H9 (cell line): ENCODE measurements at regions not wholly inside any gene's neighbourhood (a gene's known extent, or its start where the extent isn't known, plus 50 kb on each side); places are given as distances from the start of the nearest gene placed in this dataset.

ENCODE experiments used
- DNase-seq: peaks from one replicate; pipeline ENCODE4 v3.0.0-alpha.2; 2017
- H2AFZ ChIP-seq: one replicate; pipeline ENCODE4 v1.6.1; 2013; ENCODE audit warnings: mild to moderate bottlenecking, low read length, control low read depth, moderate library complexity
- H2AK5ac ChIP-seq: 2 replicates; pipeline ENCODE4 v1.6.1; 2013; ENCODE audit warnings: low read length, control low read depth, mixed read lengths; ENCODE audit not compliant: insufficient read length
- H2BK120ac ChIP-seq: one replicate; pipeline ENCODE4 v1.6.1; 2013; ENCODE audit warnings: low read depth, mild to moderate bottlenecking, low read length, control low read depth, inconsistent platforms; ENCODE audit not compliant: poor library complexity, severe bottlenecking
- H2BK12ac ChIP-seq: 2 replicates; pipeline ENCODE4 v1.6.1; 2013; ENCODE audit warnings: low read length, control low read depth, mixed read lengths, low read depth; ENCODE audit not compliant: insufficient read length
- H2BK15ac ChIP-seq: 2 replicates; pipeline ENCODE4 v1.6.1; 2013; ENCODE audit warnings: low read depth, low read length, control low read depth
- H2BK20ac ChIP-seq: one replicate; pipeline ENCODE4 v1.6.1; 2013; ENCODE audit warnings: low read depth, mild to moderate bottlenecking, low read length, control low read depth, inconsistent platforms; ENCODE audit not compliant: poor library complexity, severe bottlenecking
- H2BK5ac ChIP-seq: 2 replicates; pipeline ENCODE4 v1.6.1; 2013; ENCODE audit warnings: low read length, control low read depth, mixed read lengths; ENCODE audit not compliant: insufficient read length
- H3K14ac ChIP-seq: 2 replicates; pipeline ENCODE4 v1.6.1; 2013; ENCODE audit warnings: low read length, control low read depth; ENCODE audit not compliant: insufficient read depth
- H3K18ac ChIP-seq: 2 replicates; pipeline ENCODE4 v1.6.1; 2013; ENCODE audit warnings: low read depth, mild to moderate bottlenecking, mixed read lengths, low read length, control low read depth; ENCODE audit not compliant: insufficient read length
- H3K23ac ChIP-seq: 2 replicates; pipeline ENCODE4 v1.6.1; 2013; ENCODE audit warnings: low read length, control low read depth, mixed read lengths, low read depth; ENCODE audit not compliant: insufficient read length
- H3K23me2 ChIP-seq: 2 replicates; pipeline ENCODE4 v1.6.1; 2013; ENCODE audit warnings: low read depth, mild to moderate bottlenecking, mixed read lengths, low read length, control low read depth; ENCODE audit not compliant: insufficient read length, poor library complexity, severe bottlenecking
- H3K27ac ChIP-seq: 2 replicates; pipeline ENCODE4 v1.5.1; 2013; ENCODE audit warnings: low read length, control low read depth, mixed read lengths, low read depth; ENCODE audit not compliant: insufficient read length
- H3K27me3 ChIP-seq: 2 replicates; pipeline ENCODE4 v1.6.1; 2013; ENCODE audit warnings: low read length, control low read depth, inconsistent platforms; ENCODE audit not compliant: insufficient read depth
- H3K4ac ChIP-seq: 2 replicates; pipeline ENCODE4 v1.6.1; 2013; ENCODE audit warnings: low read depth, mild to moderate bottlenecking, control low read depth, inconsistent platforms, low read length, moderate library complexity
- H3K4me1 ChIP-seq: 2 replicates; pipeline ENCODE4 v1.6.1; 2013; ENCODE audit warnings: low read length, control low read depth, inconsistent platforms; ENCODE audit not compliant: insufficient read depth
- H3K4me2 ChIP-seq: 2 replicates; pipeline ENCODE4 v1.6.1; 2013; ENCODE audit warnings: low read length, control low read depth, mixed read lengths; ENCODE audit not compliant: insufficient read length, insufficient read depth
- H3K56ac ChIP-seq: 2 replicates; pipeline ENCODE4 v1.6.1; 2013; ENCODE audit warnings: low read depth, mild to moderate bottlenecking, mixed read lengths, low read length, control low read depth; ENCODE audit not compliant: insufficient read length
- H3K79me1 ChIP-seq: 2 replicates; pipeline ENCODE4 v1.6.1; 2013; ENCODE audit warnings: low read depth, mild to moderate bottlenecking, moderate library complexity, low read length, control low read depth, inconsistent platforms; ENCODE audit not compliant: insufficient read depth, poor library complexity, severe bottlenecking
- H3K79me2 ChIP-seq: 2 replicates; pipeline ENCODE4 v1.6.1; 2013; ENCODE audit warnings: low read length, control low read depth, inconsistent platforms; ENCODE audit not compliant: insufficient read depth
- H3K9ac ChIP-seq: 2 replicates; pipeline ENCODE4 v1.6.1; 2013; ENCODE audit warnings: low read length, control low read depth, mixed read lengths; ENCODE audit not compliant: insufficient read length; ENCODE audit errors: extremely low read depth
- H3K9me3 ChIP-seq: one replicate; pipeline ENCODE4 v1.6.1; 2013; ENCODE audit warnings: low read depth, low read length, inconsistent platforms; ENCODE audit not compliant: control insufficient read depth
- H3T11ph ChIP-seq: one replicate; pipeline ENCODE4 v1.6.1; 2013; ENCODE audit warnings: mild to moderate bottlenecking, low read length, control low read depth, inconsistent platforms
- H4K20me1 ChIP-seq: one replicate; pipeline ENCODE4 v1.6.1; 2013; ENCODE audit not compliant: control insufficient read depth, insufficient read length, insufficient read depth
- H4K5ac ChIP-seq: 2 replicates; pipeline ENCODE4 v1.6.1; 2013; ENCODE audit warnings: low read depth, mild to moderate bottlenecking, mixed read lengths, low read length, control low read depth; ENCODE audit not compliant: insufficient read length
- H4K8ac ChIP-seq: replicated peaks from 2 replicates; pipeline ENCODE4 v1.6.1; 2013; ENCODE audit warnings: low read length, control low read depth, mixed read lengths, low read depth; ENCODE audit not compliant: insufficient read length
- H4K91ac ChIP-seq: 2 replicates; pipeline ENCODE4 v1.6.1; 2013; ENCODE audit warnings: low read depth, mild to moderate bottlenecking, moderate library complexity, mixed read lengths, low read length, control low read depth; ENCODE audit not compliant: insufficient read length
- H3K27ac Mint-ChIP-seq, 3 experiments: 2 replicates in 2 of 3; 3 replicates in 1 of 3; pipeline ENCODE4 v1.8.0; 2020 to 2021; ENCODE audit warnings: mixed read lengths in 3 of 3, mild to moderate bottlenecking in 1 of 3, moderate library complexity in 1 of 3
- H3K27me3 Mint-ChIP-seq: 2 replicates; pipeline ENCODE4 v1.8.0; 2021; ENCODE audit warnings: low read depth, mild to moderate bottlenecking, moderate library complexity, mixed read lengths
- H3K36me3 Mint-ChIP-seq, 3 experiments: 2 replicates in 2 of 3; 3 replicates in 1 of 3; pipeline ENCODE4 v1.8.0; 2020 to 2021; ENCODE audit warnings: low read depth in 3 of 3, mixed read lengths in 3 of 3; ENCODE audit not compliant: insufficient read depth in 1 of 3
- H3K4me1 Mint-ChIP-seq, 2 experiments: 2 replicates each; pipeline ENCODE4 v1.8.0; 2020; ENCODE audit warnings: mixed read lengths in 2 of 2
- H3K4me3 Mint-ChIP-seq, 2 experiments: 2 replicates in 1 of 2; 3 replicates in 1 of 2; pipeline ENCODE4 v1.8.0; 2020 to 2021; ENCODE audit warnings: mild to moderate bottlenecking in 2 of 2, mixed read lengths in 2 of 2, moderate library complexity in 1 of 2
- H3K9me3 Mint-ChIP-seq, 2 experiments: 2 replicates in 1 of 2; 3 replicates in 1 of 2; pipeline ENCODE4 v1.8.0; 2020; ENCODE audit warnings: mild to moderate bottlenecking in 2 of 2, mixed read lengths in 2 of 2, moderate library complexity in 1 of 2
- WGBS: extraction: QIAGEN DNeasy Blood & Tissue Kit; methylation state at CpG from one replicate; pipeline ENCODE4 v1.1.7; 2013; ENCODE audit warnings: missing lambda C conversion rate, low lambda C conversion rate, mixed read lengths; ENCODE audit not compliant: insufficient read length; ENCODE audit errors: extremely low coverage; 5-methylcytosine and 5-hydroxymethylcytosine counted together
- TF ChIP-seq, protein P1 (sequence below): fragments of 200-600 bp; sonication (generic); conservative IDR thresholded peaks from 3 replicates; pipeline ENCODE4 v1.8.0; 2021; ENCODE audit warnings: antibody characterized with exemption, mild to moderate bottlenecking

DNA sequence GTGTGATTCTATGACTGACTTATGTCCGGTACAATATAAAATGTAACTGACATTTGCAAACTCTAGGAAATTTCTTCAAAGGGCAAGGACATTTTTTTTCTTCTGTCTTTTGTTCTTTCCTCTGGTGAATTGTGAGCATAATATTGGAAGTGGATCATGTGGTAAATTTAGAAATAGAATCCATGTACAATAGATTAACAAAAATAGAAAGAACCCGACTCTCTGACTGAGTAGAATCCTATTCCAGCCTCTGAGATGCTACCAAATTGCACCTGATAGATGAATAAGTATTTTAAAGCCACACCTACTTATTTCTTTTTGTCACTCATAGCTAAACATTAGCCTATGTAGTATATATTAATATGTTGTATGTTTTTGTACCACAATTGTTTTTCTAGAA is 860.3 kb downstream of the LUZP2 start:
- Histone ChIP-seq H3K18ac (no peak overlapping the region), H2AK5ac (no peak overlapping the region), H2AFZ (no peak overlapping the region), H3K4me1 (no peaks in the 10 kb centered on the region), H3K4ac (no peak overlapping the region), H4K20me1 (no peaks in the 10 kb centered on the region), H3K14ac (no peak overlapping the region), H2BK120ac (no peak overlapping the region), H2BK15ac (no peak overlapping the region), H3K9me3 (no peaks in the 10 kb centered on the region), H3K27ac (no peak overlapping the region), H3K27me3 (no peaks in the 10 kb centered on the region), H3K23ac (no peak overlapping the region), H3T11ph (no peak overlapping the region), H4K5ac (no peak overlapping the region), H3K4me2 (no peak overlapping the region), H3K9ac (no peak overlapping the region), H2BK5ac (no peak overlapping the region), H3K56ac (no peak overlapping the region), H3K79me1 (no peaks in the 10 kb centered on the region), H2BK12ac (no peak overlapping the region), H3K79me2 (no peaks in the 10 kb centered on the region), H4K91ac (no peak overlapping the region), H3K23me2 (no peaks in the 10 kb centered on the region), H4K8ac (no peak overlapping the region), H2BK20ac (no peak overlapping the region)
- Mint-ChIP-seq H3K9me3 (no peaks in the 10 kb centered on the region), H3K4me3 (no peak overlapping the region), H3K27ac (no peak overlapping the region), H3K4me1 (no peaks in the 10 kb centered on the region), H3K36me3 (no peaks in the 10 kb centered on the region), H3K27me3 (no peaks in the 10 kb centered on the region)
- no peak for DNase-seq
- TF ChIP-seq, protein P1, sequence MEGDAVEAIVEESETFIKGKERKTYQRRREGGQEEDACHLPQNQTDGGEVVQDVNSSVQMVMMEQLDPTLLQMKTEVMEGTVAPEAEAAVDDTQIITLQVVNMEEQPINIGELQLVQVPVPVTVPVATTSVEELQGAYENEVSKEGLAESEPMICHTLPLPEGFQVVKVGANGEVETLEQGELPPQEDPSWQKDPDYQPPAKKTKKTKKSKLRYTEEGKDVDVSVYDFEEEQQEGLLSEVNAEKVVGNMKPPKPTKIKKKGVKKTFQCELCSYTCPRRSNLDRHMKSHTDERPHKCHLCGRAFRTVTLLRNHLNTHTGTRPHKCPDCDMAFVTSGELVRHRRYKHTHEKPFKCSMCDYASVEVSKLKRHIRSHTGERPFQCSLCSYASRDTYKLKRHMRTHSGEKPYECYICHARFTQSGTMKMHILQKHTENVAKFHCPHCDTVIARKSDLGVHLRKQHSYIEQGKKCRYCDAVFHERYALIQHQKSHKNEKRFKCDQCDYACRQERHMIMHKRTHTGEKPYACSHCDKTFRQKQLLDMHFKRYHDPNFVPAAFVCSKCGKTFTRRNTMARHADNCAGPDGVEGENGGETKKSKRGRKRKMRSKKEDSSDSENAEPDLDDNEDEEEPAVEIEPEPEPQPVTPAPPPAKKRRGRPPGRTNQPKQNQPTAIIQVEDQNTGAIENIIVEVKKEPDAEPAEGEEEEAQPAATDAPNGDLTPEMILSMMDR, result no peak
- WGBS, result no CpG with 5 or more reads among the region's 2 CpGs
